ENCODE measurements at regions not wholly inside any gene's neighbourhood (a gene's known extent, or its start where the extent isn't known, plus 50 kb on each side); places are given as distances from the start of the nearest gene placed in this dataset.
"Not testable (repeated sequence)": the region's sequence is repeated elsewhere in the genome, so short reads cannot be mapped to it uniquely, and the experiment has no call there.

DNA sequence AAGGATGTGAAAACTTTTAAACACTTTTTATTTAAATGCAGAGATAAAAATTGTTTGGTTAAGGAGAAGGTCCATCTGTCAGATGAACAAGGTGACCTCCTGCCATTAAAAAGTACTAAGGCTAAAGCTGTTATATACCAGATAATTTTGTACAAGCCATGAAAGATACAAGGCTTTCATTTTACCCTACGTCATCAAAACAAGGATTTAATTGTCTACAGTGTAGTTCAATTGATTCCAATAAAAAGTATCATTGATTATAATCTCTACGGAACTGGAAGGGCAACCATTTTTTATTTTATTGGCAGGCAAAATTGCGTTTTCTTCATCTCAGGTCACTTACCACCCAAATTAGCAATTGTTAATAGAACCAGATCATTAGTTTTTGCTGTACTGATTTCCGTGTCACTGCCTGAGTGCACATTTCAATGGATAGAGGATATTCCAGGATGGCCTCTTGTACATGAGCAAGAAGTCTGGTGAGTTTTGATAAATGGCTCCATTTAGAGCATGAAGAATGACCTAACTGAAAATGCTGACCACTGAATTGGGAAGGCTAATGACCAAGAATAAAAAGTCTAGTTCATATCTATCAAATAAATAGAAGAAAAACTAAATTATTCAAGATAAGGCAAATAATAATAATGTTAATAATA, 564.9 kb downstream of the JRKL start:
- no peak overlapping the region for H3K4me3 ChIP-seq (ENCODE audit: low read depth, low read length)
- DNase-seq (ENCODE audit: low read depth): no peak

DNA sequence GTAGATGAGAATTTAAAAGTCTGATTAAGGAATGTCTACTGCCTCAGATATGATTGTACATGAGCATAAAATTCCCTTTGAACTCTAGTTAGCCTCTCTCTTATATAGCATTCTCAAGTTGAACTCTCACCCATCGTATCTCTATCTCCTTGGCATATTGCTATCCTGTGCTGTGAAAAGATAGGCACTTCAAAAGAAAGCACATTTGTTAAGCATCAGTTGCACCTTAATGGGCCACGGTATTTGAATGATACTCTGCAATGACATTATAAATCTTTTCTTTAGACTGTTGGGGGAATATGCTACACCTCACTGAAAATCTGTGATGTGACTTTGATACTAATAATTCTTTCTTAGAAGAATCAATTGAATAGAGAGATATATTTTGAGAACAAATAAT, 570.7 kb downstream of the JRKL start:
- no peak overlapping the region for H3K4me3 ChIP-seq (ENCODE audit: low read depth, low read length)
- DNase-seq (ENCODE audit: low read depth): no peak

DNA sequence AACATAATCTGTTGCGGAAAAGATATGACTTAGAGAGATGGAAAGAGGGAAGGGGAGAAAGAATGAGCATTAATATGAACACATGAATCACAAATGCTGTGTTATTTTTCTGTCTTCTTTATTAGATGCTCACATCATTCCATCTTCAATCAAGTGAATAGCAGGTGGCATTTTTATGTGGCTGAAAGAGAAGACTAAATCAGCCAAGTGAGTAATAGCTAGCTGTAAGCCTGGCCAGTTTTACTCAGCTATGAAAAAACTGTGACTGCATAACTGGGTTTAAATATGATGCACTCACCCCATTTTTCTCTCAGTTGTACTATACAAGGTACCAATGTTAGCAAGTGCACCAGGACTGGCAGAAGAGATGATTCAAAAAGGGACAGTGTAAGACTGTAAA, 571.1 kb downstream of the JRKL start:
- H3K4me3 ChIP-seq (ENCODE audit: low read depth, low read length): no peak overlapping the region
- DNase-seq (ENCODE audit: low read depth): no peak

DNA sequence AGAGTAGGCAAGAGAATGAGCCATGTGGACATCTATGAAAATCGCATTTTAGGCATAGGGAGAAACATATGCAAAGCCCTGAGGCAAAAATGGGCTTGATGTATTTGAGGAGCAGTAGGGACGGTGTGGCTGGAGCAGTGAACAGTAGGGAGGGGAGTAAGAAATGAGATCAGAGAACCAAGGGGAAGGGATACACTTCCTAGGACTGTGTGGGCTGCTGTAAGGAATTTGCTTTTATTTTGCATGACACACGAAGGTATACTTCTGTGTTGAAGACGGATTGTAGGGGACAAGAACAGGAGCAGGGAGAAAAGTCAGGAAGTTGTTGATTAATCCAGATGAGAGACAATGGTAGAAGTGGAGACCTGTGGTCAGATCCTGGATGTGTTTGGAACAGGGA, 572.1 kb downstream of the JRKL start:
- no peak for DNase-seq (ENCODE audit: low read depth)
- no peak overlapping the region for H3K4me3 ChIP-seq (ENCODE audit: low read depth, low read length)

DNA sequence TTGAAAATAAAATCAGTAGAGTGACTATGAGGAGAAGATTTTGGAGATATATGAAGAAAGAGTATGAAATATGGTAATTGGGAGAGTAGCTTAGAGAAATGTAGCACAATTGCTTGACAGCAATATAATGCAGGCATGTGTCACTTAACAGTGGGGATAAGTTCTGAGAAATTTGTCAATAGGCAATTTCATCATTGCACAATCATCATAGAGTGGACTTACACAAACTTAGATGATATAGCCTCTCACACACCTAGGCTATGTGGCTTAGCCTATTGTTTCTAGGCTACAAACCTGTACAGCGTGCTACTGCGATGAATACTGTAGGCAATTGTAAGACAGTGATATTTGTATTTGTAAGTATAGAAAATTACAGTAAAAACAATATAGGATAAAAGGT, 573.6 kb downstream of the JRKL start:
- no peak for DNase-seq (ENCODE audit: low read depth)
- H3K4me3 ChIP-seq (ENCODE audit: low read depth, low read length): no peak overlapping the region

DNA sequence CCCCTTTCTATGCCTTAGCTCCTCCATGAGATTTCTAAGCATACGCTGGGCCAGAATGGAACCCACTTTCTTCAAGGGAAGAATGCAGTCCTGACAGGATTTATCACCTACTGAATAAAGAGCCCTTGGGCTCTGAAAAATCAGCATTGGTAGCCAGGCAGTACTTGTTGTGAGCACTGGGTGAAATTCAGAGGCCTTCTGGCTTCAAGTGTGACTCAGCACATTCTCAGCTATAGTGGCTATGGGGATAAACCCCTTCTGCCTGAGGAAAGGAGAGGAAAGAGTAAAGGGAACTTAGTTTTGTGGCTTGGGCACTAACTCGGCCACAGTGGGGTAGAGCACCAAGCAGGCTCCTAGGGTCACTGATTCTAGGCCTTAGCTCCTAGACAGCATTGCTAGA, 574.8 kb downstream of the JRKL start:
- no peak overlapping the region for H3K4me3 ChIP-seq (ENCODE audit: low read depth, low read length)
- no peak for DNase-seq (ENCODE audit: low read depth)

DNA sequence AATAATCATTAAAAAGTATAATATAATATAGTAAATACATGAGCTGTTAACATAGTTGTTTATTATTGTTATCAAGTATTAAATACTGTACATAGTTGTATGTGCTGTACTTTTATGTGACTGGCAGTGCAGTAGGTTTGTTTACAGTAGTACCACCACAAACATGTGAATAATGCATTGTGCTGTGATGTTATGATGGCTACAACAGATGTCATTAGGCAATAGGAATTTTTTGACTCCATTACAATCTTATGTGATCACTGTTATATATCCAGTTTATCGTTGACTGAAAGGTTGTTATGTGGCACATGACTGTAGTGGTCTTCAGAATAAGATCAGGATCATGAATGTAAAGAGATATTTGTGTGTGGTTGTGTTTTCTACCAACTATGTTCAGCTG, 577.8 kb downstream of the JRKL start:
- DNase-seq (ENCODE audit: low read depth): no peak
- no peak overlapping the region for H3K4me3 ChIP-seq (ENCODE audit: low read depth, low read length)

DNA sequence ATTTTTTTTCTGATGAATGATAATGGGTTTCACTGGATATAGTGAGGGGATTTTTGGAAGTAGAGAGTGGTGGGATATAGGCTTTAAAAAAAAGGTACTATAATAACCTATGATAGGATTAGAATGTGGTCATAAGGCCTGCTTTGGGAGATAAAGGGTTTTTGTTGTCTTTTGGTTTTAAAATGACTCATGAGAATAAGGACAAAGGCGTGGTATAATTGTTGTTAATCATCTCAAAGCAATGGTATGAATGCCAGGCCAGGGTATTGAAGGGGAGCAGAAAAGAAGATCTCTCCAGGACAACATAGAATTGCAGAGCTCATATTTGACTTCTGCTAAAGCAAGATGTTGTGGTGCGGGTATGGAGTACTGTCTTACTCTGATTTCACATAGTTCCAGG, 579.4 kb downstream of the JRKL start:
- no peak for DNase-seq (ENCODE audit: low read depth)
- H3K4me3 ChIP-seq (ENCODE audit: low read depth, low read length): no peak overlapping the region

DNA sequence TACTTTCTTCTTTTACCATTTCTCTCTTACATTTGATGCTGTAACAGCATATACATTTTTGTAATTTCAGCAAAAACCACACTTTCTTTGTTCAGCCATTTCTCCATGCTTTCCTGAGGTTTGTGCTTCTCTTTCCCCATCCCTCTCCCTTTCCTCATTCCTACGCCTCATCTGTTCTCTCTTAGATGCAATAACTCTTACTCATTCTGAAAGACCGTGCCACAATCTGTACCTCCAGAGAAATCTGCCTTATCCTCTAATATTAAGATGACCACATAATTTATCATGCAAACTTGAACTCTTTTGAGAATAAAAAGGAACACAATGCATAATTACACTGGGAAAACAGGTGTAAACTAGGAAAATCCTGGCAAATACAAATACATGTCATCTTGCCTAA, 588.9 kb downstream of the JRKL start:
- no peak overlapping the region for H3K4me3 ChIP-seq (ENCODE audit: low read depth, low read length)
- DNase-seq (ENCODE audit: low read depth): no peak

DNA sequence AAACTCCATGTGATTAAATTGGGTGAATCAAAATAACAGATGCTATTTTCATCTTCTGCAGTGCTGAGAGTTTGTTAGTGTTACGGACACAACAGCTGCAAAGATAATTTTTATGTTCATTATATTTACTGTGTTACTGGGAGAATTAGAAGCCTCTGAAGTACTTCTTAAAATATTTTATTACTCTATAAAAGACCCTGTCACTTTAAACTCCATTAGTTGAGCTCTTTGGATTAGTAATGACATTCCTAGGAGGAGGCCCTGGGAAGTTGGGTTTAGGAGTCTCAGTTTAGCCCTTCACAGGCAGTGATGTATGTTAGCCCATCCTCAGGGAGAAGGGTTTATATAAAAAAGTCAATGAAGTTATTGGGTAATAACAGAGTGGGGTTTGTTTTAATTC, 596.7 kb downstream of the JRKL start:
- H3K4me3 ChIP-seq (ENCODE audit: low read depth, low read length): no peak overlapping the region
- DNase-seq (ENCODE audit: low read depth): no peak

DNA sequence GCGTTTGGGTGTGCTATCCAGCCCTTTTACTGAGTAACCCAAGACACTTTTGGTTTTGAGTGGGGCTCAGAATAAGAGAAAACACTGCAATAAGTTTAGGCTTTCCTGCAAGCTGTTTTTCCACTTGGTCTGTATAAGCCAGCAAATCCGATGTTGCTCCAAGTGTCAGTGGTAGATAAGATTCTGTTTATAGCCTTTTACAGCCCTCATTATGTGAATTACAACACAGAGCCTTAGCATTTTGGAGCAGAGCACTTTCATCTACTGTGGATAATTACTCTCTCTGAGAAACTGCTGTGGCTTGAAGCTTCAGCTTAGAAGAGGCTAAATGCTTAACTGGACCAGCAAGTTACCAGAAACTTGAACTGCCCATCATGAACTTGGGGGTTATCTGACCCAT, 601.1 kb downstream of the JRKL start:
- no peak for DNase-seq (ENCODE audit: low read depth)
- no peak overlapping the region for H3K4me3 ChIP-seq (ENCODE audit: low read depth, low read length)

DNA sequence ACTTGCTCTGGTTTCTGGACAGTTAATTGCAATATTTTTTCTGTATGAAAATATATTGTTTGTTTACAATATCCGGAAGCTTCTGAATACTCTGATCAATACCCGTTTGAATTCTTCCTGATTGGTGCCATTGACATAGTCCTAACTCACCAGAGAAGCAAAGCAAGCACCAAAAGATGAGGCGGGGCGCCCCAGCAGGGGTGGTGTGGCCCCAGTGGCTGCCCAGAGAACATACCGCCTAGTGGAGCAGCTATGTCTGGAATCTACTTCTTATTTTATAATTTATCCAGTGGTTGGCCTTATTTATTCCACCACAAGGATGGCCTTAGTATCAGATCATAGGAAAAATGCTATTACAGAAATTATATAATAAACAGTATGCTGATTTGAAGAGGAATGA, 610.7 kb downstream of the JRKL start:
- DNase-seq (ENCODE audit: low read depth): no peak
- no peak overlapping the region for H3K4me3 ChIP-seq (ENCODE audit: low read depth, low read length)

DNA sequence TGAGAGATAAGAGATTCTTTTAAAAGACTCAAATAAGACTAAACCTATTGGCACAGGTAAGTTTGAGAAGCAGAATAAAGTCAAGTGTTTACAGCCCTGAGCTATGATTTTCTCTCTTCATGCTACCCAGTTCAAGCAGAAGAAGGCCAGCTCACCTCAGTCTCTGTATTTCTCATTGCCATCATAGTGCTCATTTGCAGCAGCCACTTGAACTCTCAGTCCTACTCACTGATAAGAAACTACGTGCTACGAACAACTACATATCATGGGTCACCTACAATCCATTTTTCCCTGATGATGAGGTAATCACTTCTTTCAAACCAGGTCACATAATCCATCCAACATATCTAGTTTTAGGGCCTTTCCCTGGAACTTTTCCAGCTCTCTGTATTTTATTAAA, 617.5 kb downstream of the JRKL start:
- DNase-seq (ENCODE audit: low read depth): no peak
- no peak overlapping the region for H3K4me3 ChIP-seq (ENCODE audit: low read depth, low read length)

DNA sequence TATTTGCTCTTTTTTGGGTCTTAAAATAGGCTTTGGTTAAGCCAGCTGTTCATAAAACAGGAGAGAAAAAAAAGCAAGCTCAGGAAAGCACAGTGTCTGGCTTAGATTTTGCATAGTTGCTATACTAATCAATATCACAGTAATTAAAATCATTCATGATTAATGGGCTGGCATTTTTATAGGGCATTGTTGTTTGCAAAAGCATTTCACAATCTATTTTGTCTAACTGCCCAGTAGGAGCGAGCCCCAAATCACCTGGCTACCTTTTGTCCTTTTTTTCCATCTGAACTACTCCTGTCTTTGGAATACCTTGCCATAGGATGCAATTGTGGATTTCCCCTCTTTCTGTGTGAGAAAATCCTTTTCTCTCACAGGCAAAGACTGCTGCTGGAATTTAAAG, 619.8 kb downstream of the JRKL start:
- no peak overlapping the region for H3K4me3 ChIP-seq (ENCODE audit: low read depth, low read length)
- no peak for DNase-seq (ENCODE audit: low read depth)

DNA sequence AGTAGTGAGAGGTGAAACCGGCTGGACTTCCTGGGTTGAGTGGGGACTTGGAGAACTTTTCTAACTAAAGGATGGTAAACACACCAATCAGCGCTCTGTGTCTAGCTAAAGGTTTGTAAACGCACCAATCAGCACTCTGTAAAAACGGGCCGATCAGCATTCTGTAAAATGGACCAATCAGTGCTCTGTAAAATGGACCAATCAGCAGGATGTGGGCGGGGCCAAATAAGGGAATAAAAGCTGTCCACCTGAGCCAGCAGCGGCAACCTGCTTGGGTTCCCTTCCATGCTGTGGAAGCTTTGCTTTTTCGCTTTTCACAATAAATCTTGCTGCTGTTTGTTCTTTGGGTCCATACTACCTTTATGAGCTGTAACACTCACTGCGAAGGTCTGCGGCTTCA, 621.2 kb downstream of the JRKL start:
- not testable (repeated sequence) for H3K4me3 ChIP-seq (ENCODE audit: low read depth, low read length); DNase-seq (ENCODE audit: low read depth)

DNA sequence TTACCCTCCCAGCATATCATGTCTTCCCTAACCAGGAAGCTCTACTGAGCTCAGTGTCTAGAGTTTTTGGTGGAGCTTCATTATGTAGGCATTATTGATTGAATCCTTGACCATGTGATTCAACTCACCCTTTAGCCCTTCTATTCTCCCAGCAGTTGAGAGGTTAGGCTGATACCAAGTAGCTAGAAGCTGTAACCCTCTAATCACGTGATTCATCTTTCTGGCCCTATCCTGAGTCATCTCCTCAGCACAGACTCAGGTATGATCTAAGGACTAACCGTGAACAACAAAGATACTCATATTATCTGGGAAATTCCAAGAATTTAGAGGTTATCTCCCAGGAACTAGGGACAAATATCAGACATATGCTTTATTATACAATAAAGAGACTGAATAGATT, 625.5 kb downstream of the JRKL start:
- no peak for DNase-seq (ENCODE audit: low read depth)
- H3K4me3 ChIP-seq (ENCODE audit: low read depth, low read length): no peak overlapping the region

DNA sequence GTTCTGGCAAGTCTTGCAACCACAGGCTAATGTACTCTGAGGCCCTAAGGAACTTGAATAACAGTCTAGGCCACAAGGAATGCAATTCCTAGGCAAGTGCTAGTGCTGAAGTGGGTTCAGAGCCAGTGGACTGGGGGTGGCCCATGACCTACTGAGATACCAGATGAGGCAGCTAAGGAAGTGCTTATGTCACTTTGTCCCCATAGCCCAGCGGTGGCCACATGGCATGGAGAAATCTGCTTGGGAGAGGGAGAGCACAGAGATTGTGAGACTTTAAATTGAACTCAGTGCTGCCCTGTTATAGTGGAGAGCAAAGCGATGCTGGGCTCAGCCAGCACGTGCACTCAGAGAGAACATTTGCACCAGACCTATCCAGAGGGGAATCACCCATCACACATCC, 629.5 kb downstream of the JRKL start:
- DNase-seq (ENCODE audit: low read depth): no peak
- H3K4me3 ChIP-seq (ENCODE audit: low read depth, low read length): no peak overlapping the region

DNA sequence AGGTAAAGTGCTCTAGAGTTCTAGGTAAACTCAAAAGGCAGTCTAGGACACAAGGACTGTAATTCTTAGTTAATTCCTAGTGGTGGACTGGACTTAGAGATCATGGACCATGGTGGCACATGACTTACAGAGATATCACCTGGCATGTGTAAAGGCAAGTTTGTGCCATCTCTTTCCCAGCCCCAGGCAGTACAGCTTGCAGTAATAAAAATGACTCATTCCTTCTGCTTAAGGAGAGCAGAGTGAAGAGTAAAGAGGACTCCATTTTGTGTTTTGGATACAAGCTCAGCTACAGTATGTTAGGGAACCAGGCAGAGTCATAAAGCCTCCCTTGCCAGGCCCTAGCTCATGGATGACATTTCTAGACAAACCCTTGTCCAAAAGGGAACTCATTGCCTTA, 629.9 kb downstream of the JRKL start:
- no peak overlapping the region for H3K4me3 ChIP-seq (ENCODE audit: low read depth, low read length)
- DNase-seq (ENCODE audit: low read depth): no peak

DNA sequence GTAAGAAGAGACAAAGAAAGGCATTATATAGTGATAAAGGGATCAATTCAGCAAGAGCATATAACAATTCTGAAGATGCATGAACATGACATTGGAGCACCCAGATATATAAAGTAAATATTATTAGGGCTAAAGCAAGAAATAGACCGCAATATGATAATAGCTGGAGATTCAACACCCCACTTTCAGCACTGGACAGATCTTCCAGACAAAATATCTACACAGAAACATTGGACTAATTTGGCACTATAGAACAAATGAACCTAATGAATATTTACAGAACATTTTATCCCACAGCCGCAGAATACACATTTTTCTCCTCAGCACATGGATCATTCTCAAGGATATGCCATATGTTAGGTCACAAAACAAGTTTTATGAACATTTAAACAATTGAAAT, 633.1 kb downstream of the JRKL start:
- DNase-seq (ENCODE audit: low read depth): no peak
- H3K4me3 ChIP-seq (ENCODE audit: low read depth, low read length): no peak overlapping the region

DNA sequence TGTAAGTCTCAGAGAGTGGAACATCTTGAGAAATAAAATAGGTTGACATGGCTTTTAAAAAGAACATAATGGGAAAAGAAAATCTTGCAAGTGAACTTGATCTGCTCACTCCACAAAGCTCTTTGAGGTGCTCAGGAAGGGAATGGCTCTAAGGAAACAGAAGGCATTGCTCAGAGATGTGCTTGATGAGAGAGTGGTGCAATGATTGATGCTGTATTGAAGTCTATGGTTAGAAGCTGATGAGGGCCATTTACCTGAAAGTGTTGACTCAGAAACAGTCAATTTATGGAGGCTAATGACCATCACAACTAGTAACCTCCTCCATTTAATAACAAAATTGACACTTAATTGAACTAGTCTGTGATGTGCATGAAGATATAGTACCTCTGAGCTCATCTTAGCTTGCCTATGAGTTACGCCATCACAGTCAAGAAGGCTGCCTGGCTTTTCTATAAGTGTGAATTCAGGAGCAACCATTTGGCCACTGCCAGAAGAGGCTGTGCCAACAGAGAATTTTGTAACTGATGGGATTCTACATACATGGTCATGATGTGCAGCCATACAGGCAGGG, 639.1 kb downstream of the JRKL start:
- no peak overlapping the region for H3K4me3 ChIP-seq (ENCODE audit: low read depth, low read length)
- no peak for DNase-seq (ENCODE audit: low read depth)

DNA sequence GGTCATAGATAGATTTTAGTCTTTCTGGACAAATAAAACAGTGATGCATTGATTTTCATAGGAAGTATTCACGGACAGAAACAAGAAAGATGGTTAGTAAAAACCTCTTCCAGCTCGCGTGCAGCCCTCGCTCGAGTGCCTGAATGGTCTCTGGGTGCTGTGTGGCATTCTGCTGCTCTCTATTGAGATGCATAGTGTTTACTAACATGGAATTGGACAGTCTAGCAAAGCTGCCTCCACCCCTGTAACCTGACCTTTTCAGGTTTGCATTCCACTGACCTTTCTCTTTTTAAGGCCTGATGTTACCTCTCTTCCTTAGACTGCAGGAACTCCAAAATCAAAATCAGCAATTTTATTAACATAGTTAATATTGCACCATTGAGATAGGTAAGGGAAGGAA, 643.4 kb downstream of the JRKL start:
- DNase-seq (ENCODE audit: low read depth): no peak
- no peak overlapping the region for H3K4me3 ChIP-seq (ENCODE audit: low read depth, low read length)

DNA sequence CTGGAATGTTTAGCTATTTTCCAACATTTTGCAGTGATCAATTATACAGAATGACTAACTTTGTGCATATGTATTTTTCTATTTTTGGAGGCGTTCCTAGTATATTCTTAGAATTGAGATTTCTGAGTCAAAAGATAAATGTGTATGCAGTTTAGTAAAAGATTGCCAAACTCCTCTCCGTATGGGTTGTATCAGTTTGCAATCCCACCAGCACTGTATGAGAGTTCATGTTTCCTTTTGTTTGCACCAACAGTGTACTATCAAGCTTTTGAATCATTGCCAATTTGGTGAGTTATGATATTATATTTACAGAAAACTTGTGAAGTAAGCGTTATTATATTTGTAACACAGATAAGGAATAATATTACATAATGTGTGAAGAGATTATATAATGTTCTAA, 658.7 kb downstream of the JRKL start:
- no peak overlapping the region for H3K4me3 ChIP-seq (ENCODE audit: low read depth, low read length)
- no peak for DNase-seq (ENCODE audit: low read depth)
